ENCODE measurements at regions not wholly inside any gene's neighbourhood (a gene's known extent, or its start where the extent isn't known, plus 50 kb on each side); places are given as distances from the start of the nearest gene placed in this dataset.
"Not testable (repeated sequence)": the region's sequence is repeated elsewhere in the genome, so short reads cannot be mapped to it uniquely, and the experiment has no call there.

GRCh38 chr6:134634466-134634865 lies 315.4 kb downstream of the ALDH8A1 start:
- no peak for DNase-seq

GRCh38 chr6:134632982-134633940 lies 315.3 kb upstream of the SGK1 start:
- H3K27ac ChIP-seq (ENCODE audit: low read depth, low read length); H3K27me3 ChIP-seq (ENCODE audit: insufficient read depth, low read length, poor library complexity, severe bottlenecking); H3K27me3 Mint-ChIP-seq; H3K36me3 ChIP-seq (ENCODE audit: insufficient read depth, low read length); POLR2A ChIA-PET; H3K4me1 ChIP-seq (ENCODE audit: insufficient read depth, low read length); H3K9me3 Mint-ChIP-seq; H3K9me3 ChIP-seq (ENCODE audit: low read length); H3K36me3 Mint-ChIP-seq: not testable (repeated sequence)
- peak in 3 of 5 donors; percentile 3 to 32 (median 16) for DNase-seq
- H3K27ac Mint-ChIP-seq = peak overlapping the region in 7 of 8 donors; percentile 21 to 91 (median 81)
- H3K4me1 Mint-ChIP-seq = peaks cover 12 to 28% (median 24%) of the 10 kb centered on the region in 3 donors
- CTCF ChIA-PET = interaction anchor here (1.3 to 6.6 kb wide), 3 partner anchors 9 to 459 kb away, joined by 3 to 31 read pairs (median 3); no protein-coding TSS in a partner anchor
- H3K4me3 ChIP-seq (ENCODE audit: low read length) = peak overlapping the region; percentile 23
- peak overlapping the region; percentile 55 to 91 (median 86) for H3K4me3 Mint-ChIP-seq

More at GRCh38 chr6:134634466-134634865, 315.4 kb downstream of the ALDH8A1 start:
- ChIA-PET POLR2A (no interaction called here), CTCF (interaction anchor here (1.2 to 6.6 kb wide), 3 partner anchors 455 to 460 kb away, joined by 3 to 31 read pairs (median 4); no protein-coding TSS in a partner anchor)
- Mint-ChIP-seq H3K9me3 (no peaks in the 10 kb centered on the region), H3K4me3 (no peak overlapping the region), H3K36me3 (no peaks in the 10 kb centered on the region), H3K27me3 (no peaks in the 10 kb centered on the region), H3K27ac (peak overlapping the region in 1 of 8 donors; percentile 8), H3K4me1 (peaks cover 12 to 28% (median 24%) of the 10 kb centered on the region in 3 donors)
- no peaks in the 10 kb centered on the region for H3K36me3 ChIP-seq (ENCODE audit: insufficient read depth, low read length)
- H3K9me3 ChIP-seq (ENCODE audit: low read length) = no peaks in the 10 kb centered on the region
- peaks cover 5% of the 10 kb centered on the region for H3K4me1 ChIP-seq (ENCODE audit: insufficient read depth, low read length)
- no peaks in the 10 kb centered on the region for H3K27me3 ChIP-seq (ENCODE audit: insufficient read depth, low read length, poor library complexity, severe bottlenecking)
- H3K4me3 ChIP-seq (ENCODE audit: low read length) = no peak overlapping the region
- H3K27ac ChIP-seq (ENCODE audit: low read depth, low read length) = no peak overlapping the region

GRCh38 chr6:134632024-134632423 lies 314.1 kb upstream of the SGK1 start:
- Histone ChIP-seq H3K9me3 (ENCODE audit: low read length) (no peaks in the 10 kb centered on the region), H3K27ac (ENCODE audit: low read depth, low read length) (no peak overlapping the region), H3K36me3 (ENCODE audit: insufficient read depth, low read length) (no peaks in the 10 kb centered on the region), H3K4me1 (ENCODE audit: insufficient read depth, low read length) (peaks cover 5% of the 10 kb centered on the region), H3K4me3 (ENCODE audit: low read length) (no peak overlapping the region), H3K27me3 (ENCODE audit: insufficient read depth, low read length, poor library complexity, severe bottlenecking) (no peaks in the 10 kb centered on the region)
- DNase-seq = no peak
- Mint-ChIP-seq H3K27me3 (peaks cover 0 to 4% of the 10 kb centered on the region in 2 donors), H3K4me3 (peak overlapping the region in 5 of 7 donors; percentile 24 to 27 (median 24)), H3K4me1 (peaks cover 12 to 28% (median 24%) of the 10 kb centered on the region in 3 donors), H3K36me3 (no peaks in the 10 kb centered on the region), H3K9me3 (no peaks in the 10 kb centered on the region), H3K27ac (peak overlapping the region in 2 of 8 donors; percentile 41 to 64)
- ChIA-PET CTCF (interaction anchor here (1.3 kb wide), 1 partner anchor 8 kb away, joined by 3 read pairs; no protein-coding TSS in a partner anchor), POLR2A (no interaction called here)

GRCh38 chr6:134631398-134631924 lies 313.5 kb upstream of the SGK1 start:
- Mint-ChIP-seq H3K27me3 (peaks cover 0 to 4% of the 10 kb centered on the region in 2 donors), H3K4me3 (no peak overlapping the region), H3K27ac (peak overlapping the region in 2 of 8 donors; percentile 29 to 33), H3K4me1 (peaks cover 12 to 27% (median 23%) of the 10 kb centered on the region in 3 donors), H3K9me3 (no peaks in the 10 kb centered on the region), H3K36me3 (no peaks in the 10 kb centered on the region)
- DNase-seq = no peak
- ChIA-PET POLR2A (no interaction called here), CTCF (interaction anchor here (1.3 to 1.5 kb wide), 2 partner anchors 7 to 9 kb away, joined by 3 to 4 read pairs; no protein-coding TSS in a partner anchor)
- Histone ChIP-seq H3K4me1 (ENCODE audit: insufficient read depth, low read length) (peaks cover 5% of the 10 kb centered on the region), H3K36me3 (ENCODE audit: insufficient read depth, low read length) (no peaks in the 10 kb centered on the region), H3K27ac (ENCODE audit: low read depth, low read length) (no peak overlapping the region), H3K4me3 (ENCODE audit: low read length) (no peak overlapping the region), H3K27me3 (ENCODE audit: insufficient read depth, low read length, poor library complexity, severe bottlenecking) (no peaks in the 10 kb centered on the region), H3K9me3 (ENCODE audit: low read length) (no peaks in the 10 kb centered on the region)

DNA sequence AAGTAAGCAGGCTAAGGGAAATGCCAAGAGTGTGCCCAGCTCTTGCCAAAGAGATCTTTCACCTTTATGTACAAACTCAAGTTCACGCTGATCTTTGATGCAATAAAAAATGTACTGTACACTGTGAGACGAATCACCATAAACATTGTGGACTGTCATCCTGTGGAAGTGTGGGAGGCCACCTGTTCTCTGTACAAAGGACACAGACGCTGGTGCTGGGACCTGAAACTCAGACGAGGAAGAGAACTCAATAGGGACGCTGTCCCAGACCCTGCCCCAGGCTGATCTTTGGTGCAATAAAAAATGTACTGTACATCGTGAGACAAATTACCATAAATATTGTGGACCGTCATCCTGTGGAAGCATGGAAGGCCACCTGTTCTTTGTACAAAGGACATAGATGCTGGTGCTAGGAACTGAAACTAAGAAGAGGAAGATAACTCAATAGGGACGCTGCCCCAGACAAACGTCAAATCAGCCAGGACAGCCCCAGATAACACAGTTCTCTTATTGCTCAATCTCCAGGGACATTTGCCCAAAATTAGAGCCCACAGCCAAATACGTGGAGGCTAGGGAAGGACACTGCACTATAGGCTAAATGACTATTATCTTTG lies 312.7 kb upstream of the SGK1 start:
- Mint-ChIP-seq H3K4me3 (no peak overlapping the region), H3K9me3 (no peaks in the 10 kb centered on the region), H3K27ac (peak overlapping the region in 1 of 8 donors; percentile 61), H3K36me3 (no peaks in the 10 kb centered on the region), H3K27me3 (peaks cover under 1 to 4% of the 10 kb centered on the region in 2 donors), H3K4me1 (peaks cover 12 to 23% (median 19%) of the 10 kb centered on the region in 3 donors)
- H3K4me3 ChIP-seq (ENCODE audit: low read length) = no peak overlapping the region
- peaks cover 5% of the 10 kb centered on the region for H3K4me1 ChIP-seq (ENCODE audit: insufficient read depth, low read length)
- H3K27ac ChIP-seq (ENCODE audit: low read depth, low read length) = no peak overlapping the region
- H3K36me3 ChIP-seq (ENCODE audit: insufficient read depth, low read length) = no peaks in the 10 kb centered on the region
- ChIA-PET POLR2A (no interaction called here), CTCF (interaction anchor here (1.5 kb wide), 1 partner anchor 10 kb away, joined by 4 read pairs; no protein-coding TSS in a partner anchor)
- no peaks in the 10 kb centered on the region for H3K9me3 ChIP-seq (ENCODE audit: low read length)
- H3K27me3 ChIP-seq (ENCODE audit: insufficient read depth, low read length, poor library complexity, severe bottlenecking) = no peaks in the 10 kb centered on the region
- no peak for DNase-seq

DNA sequence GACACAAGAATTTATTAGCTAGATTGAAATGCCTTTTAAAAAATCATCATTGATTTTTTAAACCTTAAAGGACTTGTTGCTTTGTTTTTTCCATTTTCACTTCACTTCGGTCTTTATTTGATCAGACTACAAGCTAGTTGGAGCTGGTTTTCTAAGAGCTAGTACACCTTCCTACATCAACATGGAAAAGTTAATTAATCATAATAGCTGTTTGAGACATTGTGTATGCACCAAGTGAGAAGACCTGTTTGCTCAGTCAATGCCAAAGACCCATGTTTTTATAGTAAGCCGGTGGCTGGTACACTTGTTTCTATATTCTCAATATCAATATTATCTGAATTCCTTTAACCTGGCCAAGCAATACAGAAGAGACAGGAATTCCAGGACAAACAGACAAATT lies 310.2 kb upstream of the SGK1 start:
- Mint-ChIP-seq H3K27me3 (peaks cover 5 to 10% of the 10 kb centered on the region in 2 donors), H3K4me1 (peaks cover 12 to 17% (median 17%) of the 10 kb centered on the region in 3 donors), H3K27ac (no peak overlapping the region), H3K4me3 (no peak overlapping the region), H3K9me3 (no peaks in the 10 kb centered on the region), H3K36me3 (no peaks in the 10 kb centered on the region)
- peaks cover 5% of the 10 kb centered on the region for H3K4me1 ChIP-seq (ENCODE audit: insufficient read depth, low read length)
- no peaks in the 10 kb centered on the region for H3K36me3 ChIP-seq (ENCODE audit: insufficient read depth, low read length)
- no peak overlapping the region for H3K27ac ChIP-seq (ENCODE audit: low read depth, low read length)
- ChIA-PET POLR2A (no interaction called here), CTCF (interaction anchor here (0.8 to 1.7 kb wide), 3 partner anchors 12 to 454 kb away, joined by 3 to 5 read pairs (median 3); no protein-coding TSS in a partner anchor)
- H3K4me3 ChIP-seq (ENCODE audit: low read length) = no peak overlapping the region
- no peak for DNase-seq
- no peaks in the 10 kb centered on the region for H3K9me3 ChIP-seq (ENCODE audit: low read length)
- H3K27me3 ChIP-seq (ENCODE audit: insufficient read depth, low read length, poor library complexity, severe bottlenecking) = no peaks in the 10 kb centered on the region

GRCh38 chr6:134627707-134628106 lies 309.8 kb upstream of the SGK1 start:
- Mint-ChIP-seq H3K27me3 (peaks cover 5 to 10% of the 10 kb centered on the region in 2 donors), H3K27ac (no peak overlapping the region), H3K9me3 (no peaks in the 10 kb centered on the region), H3K4me1 (peaks cover 8 to 13% (median 12%) of the 10 kb centered on the region in 3 donors), H3K36me3 (no peaks in the 10 kb centered on the region), H3K4me3 (no peak overlapping the region)
- Histone ChIP-seq H3K4me3 (ENCODE audit: low read length) (no peak overlapping the region), H3K4me1 (ENCODE audit: insufficient read depth, low read length) (peaks cover 5% of the 10 kb centered on the region), H3K27me3 (ENCODE audit: insufficient read depth, low read length, poor library complexity, severe bottlenecking) (no peaks in the 10 kb centered on the region), H3K27ac (ENCODE audit: low read depth, low read length) (no peak overlapping the region), H3K9me3 (ENCODE audit: low read length) (no peaks in the 10 kb centered on the region), H3K36me3 (ENCODE audit: insufficient read depth, low read length) (no peaks in the 10 kb centered on the region)
- ChIA-PET POLR2A (no interaction called here), CTCF (interaction anchor here (1.2 to 1.7 kb wide), 2 partner anchors 450 to 454 kb away, joined by 3 to 5 read pairs; no protein-coding TSS in a partner anchor)
- DNase-seq = no peak
